ENCODE measurements at regions not wholly inside any gene's neighbourhood (a gene's known extent, or its start where the extent isn't known, plus 50 kb on each side); places are given as distances from the start of the nearest gene placed in this dataset.

- TF ChIP-seq NFIC (IDR thresholded peaks at IDR 0.05) (no peak), TCF12 (IDR thresholded peaks at IDR 0.05; ENCODE audit: low read depth) (no peak), USF1 (IDR thresholded peaks at IDR 0.05) (no peak), CREB1 (IDR thresholded peaks at IDR 0.05; ENCODE audit: low read depth) (no peak), REST (IDR thresholded peaks at IDR 0.05; ENCODE audit: low read depth) (no peak), CEBPB (IDR thresholded peaks at IDR 0.05) (no peak), TAF1 (IDR thresholded peaks at IDR 0.05; ENCODE audit: low read depth) (no peak), TEAD4 (IDR thresholded peaks at IDR 0.05) (no peak), RAD21 (IDR thresholded peaks at IDR 0.05; ENCODE audit: low read depth) (no peak), FOXM1 (IDR thresholded peaks at IDR 0.05; ENCODE audit: borderline replicate concordance, low read depth) (no peak)
These were observed 51.7 kb upstream of the HSF2 start for GRCh38 chr6:122347751-122348150.

All from Ishikawa (cell line).